SK-N-SH treated with all-trans-retinoic acid at 6 μM for 48 hours (cell line): ENCODE measurements at regions not wholly inside any gene's neighbourhood (a gene's known extent, or its start where the extent isn't known, plus 50 kb on each side); places are given as distances from the start of the nearest gene placed in this dataset.

Experiments used
- ARNTL ChIP-seq: fragments of 450-650 bp; formaldehyde crosslinking; IDR thresholded peaks from 2 replicates; pipeline ENCODE4 v1.5.0; 2020; ENCODE audit warnings: low read depth, mild to moderate bottlenecking, moderate library complexity, borderline replicate concordance
- BACH2 ChIP-seq: fragments of 250-450 bp; sonication (Bioruptor Pico); IDR thresholded peaks from 2 replicates; pipeline ENCODE4 v1.9.0; 2021; ENCODE audit warnings: mild to moderate bottlenecking, borderline replicate concordance
- ESRRG ChIP-seq: fragments of 250-450 bp; sonication (Bioruptor Pico); IDR thresholded peaks from 2 replicates; pipeline ENCODE4 v1.6.1; 2021; ENCODE audit warnings: mild to moderate bottlenecking
- RARB ChIP-seq: fragments of 250-450 bp; sonication (Bioruptor Pico); IDR thresholded peaks from 2 replicates; pipeline ENCODE4 v1.8.0; 2021; ENCODE audit warnings: mild to moderate bottlenecking, moderate library complexity
- SNAI2 ChIP-seq: fragments of 250-450 bp; sonication (Bioruptor Pico); IDR thresholded peaks from 2 replicates; pipeline ENCODE4 v1.5.0; 2020; ENCODE audit warnings: mild to moderate bottlenecking, moderate library complexity
- ZFP3 ChIP-seq: fragments of 250-450 bp; sonication (Bioruptor Pico); IDR thresholded peaks from 2 replicates; pipeline ENCODE4 v1.5.0; 2020; ENCODE audit warnings: mild to moderate bottlenecking, moderate library complexity
- ZFP30 ChIP-seq: fragments of 450-650 bp; formaldehyde crosslinking; IDR thresholded peaks from 2 replicates; pipeline ENCODE4 v1.5.0; 2022; ENCODE audit warnings: mild to moderate bottlenecking, moderate library complexity
- ZNF565 ChIP-seq: fragments of 450-650 bp; formaldehyde crosslinking; conservative IDR thresholded peaks from 2 replicates; pipeline ENCODE4 v1.5.0; 2020; ENCODE audit warnings: low read depth, mild to moderate bottlenecking, moderate library complexity
- ZNF8 ChIP-seq: fragments of 450-650 bp; formaldehyde crosslinking; IDR thresholded peaks from 2 replicates; pipeline ENCODE4 v1.5.0; 2020; ENCODE audit warnings: mild to moderate bottlenecking, moderate library complexity
- TF ChIP-seq, protein P1 (sequence below): fragments of 250-450 bp; sonication (Bioruptor Pico); IDR thresholded peaks from 2 replicates; pipeline ENCODE4 v1.8.0; 2020; ENCODE audit warnings: mild to moderate bottlenecking, moderate library complexity, borderline replicate concordance

DNA sequence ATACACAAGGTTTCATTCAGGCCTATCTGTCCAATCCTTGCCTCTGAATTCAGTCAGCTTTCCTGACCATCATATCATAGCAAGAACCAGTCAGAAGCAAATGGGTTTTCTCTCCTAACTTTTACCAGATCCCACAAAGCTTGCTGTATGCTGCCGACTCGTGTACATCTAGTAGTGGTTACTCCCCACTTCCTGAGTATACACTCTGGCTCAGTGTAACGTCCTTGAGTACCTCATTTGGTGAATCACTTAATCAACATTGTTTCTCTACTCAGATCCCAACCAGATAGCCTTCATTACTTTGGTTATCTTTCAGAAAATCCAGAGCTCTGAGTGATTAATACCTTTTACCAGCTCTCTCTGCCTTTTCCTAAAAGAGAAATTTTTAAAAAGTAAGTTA is 728.2 kb downstream of the GALC start:
- TF ChIP-seq ZFP30 (CRISPR knock-in tag) (no peak), ARNTL (CRISPR knock-in tag) (no peak), ZNF8 (CRISPR knock-in tag) (no peak), SNAI2 (no peak), ZNF565 (CRISPR knock-in tag) (no peak), BACH2 (no peak), RARB (CRISPR knock-in tag) (no peak), ESRRG (CRISPR knock-in tag) (no peak), ZFP3 (CRISPR knock-in tag) (no peak)
- TF ChIP-seq, protein P1, sequence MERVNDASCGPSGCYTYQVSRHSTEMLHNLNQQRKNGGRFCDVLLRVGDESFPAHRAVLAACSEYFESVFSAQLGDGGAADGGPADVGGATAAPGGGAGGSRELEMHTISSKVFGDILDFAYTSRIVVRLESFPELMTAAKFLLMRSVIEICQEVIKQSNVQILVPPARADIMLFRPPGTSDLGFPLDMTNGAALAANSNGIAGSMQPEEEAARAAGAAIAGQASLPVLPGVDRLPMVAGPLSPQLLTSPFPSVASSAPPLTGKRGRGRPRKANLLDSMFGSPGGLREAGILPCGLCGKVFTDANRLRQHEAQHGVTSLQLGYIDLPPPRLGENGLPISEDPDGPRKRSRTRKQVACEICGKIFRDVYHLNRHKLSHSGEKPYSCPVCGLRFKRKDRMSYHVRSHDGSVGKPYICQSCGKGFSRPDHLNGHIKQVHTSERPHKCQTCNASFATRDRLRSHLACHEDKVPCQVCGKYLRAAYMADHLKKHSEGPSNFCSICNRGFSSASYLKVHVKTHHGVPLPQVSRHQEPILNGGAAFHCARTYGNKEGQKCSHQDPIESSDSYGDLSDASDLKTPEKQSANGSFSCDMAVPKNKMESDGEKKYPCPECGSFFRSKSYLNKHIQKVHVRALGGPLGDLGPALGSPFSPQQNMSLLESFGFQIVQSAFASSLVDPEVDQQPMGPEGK (CRISPR knock-in tag): no peak
